IMR-90 (cell line): ENCODE measurements at regions not wholly inside any gene's neighbourhood (a gene's known extent, or its start where the extent isn't known, plus 50 kb on each side); places are given as distances from the start of the nearest gene placed in this dataset.

Experiments used
- ATAC-seq: fragments of 200-7000 bp; cut with Tn5 transposase; 2 replicates; pipeline ENCODE4 v1.9.1; 2020; ENCODE audit warnings: low read depth, mild to moderate bottlenecking, moderate library complexity
- BruUV-seq: library from RNA; stranded (reverse); fragments of 400-500 nt; replicated peaks from 2 replicates; lab custom pipeline; 2021; lab: Mats Ljungman, UMichigan
- CTCF ChIA-PET: fragments of 300-600 bp; formaldehyde crosslinking; extraction: SDS; loops from one replicate; lab custom pipeline; 2021; ENCODE audit warnings: antibody characterized with exemption; lab: Yijun Ruan, JAX
- POLR2A ChIA-PET: fragments of 300-600 bp; sonication (Branson Sonifier 250); formaldehyde crosslinking; loops from one replicate; lab custom pipeline; 2022; ENCODE audit warnings: antibody characterized with exemption; ENCODE audit not compliant: unreplicated experiment; lab: Charles Lee
- DNase-seq: peaks from one replicate; pipeline ENCODE4 v3.0.0; 2013
- H2AFZ ChIP-seq: replicated peaks from 2 replicates; pipeline ENCODE3; 2013; ENCODE audit warnings: low read length, mild to moderate bottlenecking; ENCODE audit not compliant: poor library complexity
- H2AK5ac ChIP-seq: 2 replicates; pipeline ENCODE4 v1.6.1; 2013; ENCODE audit warnings: low read depth, low read length, inconsistent platforms
- H2AK9ac ChIP-seq: replicated peaks from 2 replicates; pipeline ENCODE3; 2013; ENCODE audit warnings: mild to moderate bottlenecking, low read depth, low read length, moderate library complexity; ENCODE audit not compliant: poor library complexity
- H2BK120ac ChIP-seq: 2 replicates; pipeline ENCODE4 v1.6.1; 2013; ENCODE audit warnings: low read depth, low read length, inconsistent platforms
- H2BK15ac ChIP-seq: 3 replicates; pipeline ENCODE4 v1.6.1; 2013; ENCODE audit warnings: low read depth, low read length, inconsistent platforms
- H2BK20ac ChIP-seq: 2 replicates; pipeline ENCODE4 v1.6.1; 2013; ENCODE audit warnings: low read depth, mild to moderate bottlenecking, inconsistent platforms, low read length, moderate library complexity
- H2BK5ac ChIP-seq: 2 replicates; pipeline ENCODE4 v1.6.1; 2013; ENCODE audit warnings: mild to moderate bottlenecking, low read depth, low read length, inconsistent platforms; ENCODE audit not compliant: poor library complexity, severe bottlenecking
- H3K14ac ChIP-seq: replicated peaks from 2 replicates; pipeline ENCODE4 v1.6.1; 2013; ENCODE audit warnings: low read depth, low read length, inconsistent platforms
- H3K18ac ChIP-seq: 2 replicates; pipeline ENCODE4 v1.6.1; 2013; ENCODE audit warnings: low read depth, low read length, control low read depth
- H3K23ac ChIP-seq: 2 replicates; pipeline ENCODE4 v1.6.1; 2013; ENCODE audit warnings: low read depth, low read length, inconsistent platforms
- H3K27ac ChIP-seq: 2 replicates; pipeline ENCODE4 v1.5.1; 2013; ENCODE audit warnings: mild to moderate bottlenecking, control low read depth, low read length; ENCODE audit not compliant: insufficient read depth
- H3K27me3 ChIP-seq: 2 replicates; pipeline ENCODE4 v1.6.1; 2013; ENCODE audit warnings: low read length; ENCODE audit not compliant: control insufficient read depth, insufficient read depth
- H3K36me3 ChIP-seq: 2 replicates; pipeline ENCODE4 v1.6.1; 2013; ENCODE audit warnings: low read length, mixed read lengths; ENCODE audit not compliant: control insufficient read depth, insufficient read depth
- H3K4ac ChIP-seq: 2 replicates; pipeline ENCODE4 v1.6.1; 2013; ENCODE audit warnings: low read depth, low read length, inconsistent platforms
- H3K4me1 ChIP-seq: 2 replicates; pipeline ENCODE4 v1.6.1; 2013; ENCODE audit warnings: low read length, mixed read lengths; ENCODE audit not compliant: control insufficient read depth, insufficient read depth
- H3K4me2 ChIP-seq: 2 replicates; pipeline ENCODE4 v1.6.1; 2013; ENCODE audit warnings: low read depth, mild to moderate bottlenecking, control low read depth, low read length, moderate library complexity
- H3K4me3 ChIP-seq: 2 replicates; pipeline ENCODE4 v1.5.1; 2013; ENCODE audit warnings: low read depth, mild to moderate bottlenecking, control low read depth, low read length, moderate library complexity; ENCODE audit not compliant: insufficient read depth
- H3K56ac ChIP-seq: 2 replicates; pipeline ENCODE4 v1.6.1; 2013; ENCODE audit warnings: low read length, inconsistent platforms; ENCODE audit not compliant: insufficient read depth; ENCODE audit errors: extremely low read depth
- H3K79me1 ChIP-seq, 2 experiments: 2 replicates each; pipeline ENCODE4 v1.6.1; 2013; ENCODE audit warnings: low read length in 2 of 2, inconsistent platforms in 1 of 2, low read depth in 1 of 2
- H3K9ac ChIP-seq: 2 replicates; pipeline ENCODE4 v1.6.1; 2013; ENCODE audit warnings: low read depth, low read length, control low read depth
- H3K9me1 ChIP-seq: 2 replicates; pipeline ENCODE4 v1.6.1; 2013; ENCODE audit warnings: low read length, inconsistent platforms; ENCODE audit not compliant: insufficient read depth
- H3K9me3 ChIP-seq: 2 replicates; pipeline ENCODE4 v1.6.1; 2013; ENCODE audit warnings: low read length; ENCODE audit not compliant: control insufficient read depth, insufficient read depth
- H4K20me1 ChIP-seq: 2 replicates; pipeline ENCODE4 v1.6.1; 2013; ENCODE audit warnings: low read length, inconsistent platforms; ENCODE audit not compliant: insufficient read depth
- H4K5ac ChIP-seq: 2 replicates; pipeline ENCODE4 v1.6.1; 2013; ENCODE audit warnings: mild to moderate bottlenecking, low read depth, low read length, control low read depth
- H4K8ac ChIP-seq, 2 experiments: 2 replicates each; pipeline ENCODE4 v1.6.1; 2013; ENCODE audit warnings: low read depth in 2 of 2, low read length in 2 of 2, control low read depth in 1 of 2, inconsistent platforms in 1 of 2
- H4K91ac ChIP-seq: 2 replicates; pipeline ENCODE4 v1.6.1; 2013; ENCODE audit warnings: low read depth, low read length, inconsistent platforms; ENCODE audit not compliant: insufficient read depth
- BHLHE40 ChIP-seq: fragments of 150-350 bp; IDR thresholded peaks from 2 replicates; pipeline ENCODE4 v1.6.1; 2016; ENCODE audit warnings: mild to moderate bottlenecking, low read depth, low read length
- CEBPB ChIP-seq: IDR thresholded peaks from 2 replicates; pipeline ENCODE4 v1.6.1; 2012; ENCODE audit warnings: low read depth, low read length, improper control_type of control experiment
- CHD1 ChIP-seq: IDR thresholded peaks from 2 replicates; pipeline ENCODE4 v1.6.1; 2012; ENCODE audit warnings: low read depth, low read length, improper control_type of control experiment
- CTCF ChIP-seq: conservative IDR thresholded peaks from 2 replicates; pipeline ENCODE4 v1.5.1; 2012; ENCODE audit warnings: mild to moderate bottlenecking, low read depth, low read length, improper control_type of control experiment
- ELK1 ChIP-seq: fragments of 150-350 bp; IDR thresholded peaks from 2 replicates; pipeline ENCODE4 v1.6.1; 2016; ENCODE audit warnings: low read depth, mild to moderate bottlenecking, low read length, moderate library complexity, borderline replicate concordance
- FOS ChIP-seq: fragments of 150-350 bp; IDR thresholded peaks from 2 replicates; pipeline ENCODE4 v1.6.1; 2016; ENCODE audit warnings: low read depth, low read length
- MAFK ChIP-seq: IDR thresholded peaks from 2 replicates; pipeline ENCODE4 v1.6.1; 2012; ENCODE audit warnings: low read depth, low read length, improper control_type of control experiment
- MAZ ChIP-seq: IDR thresholded peaks from 2 replicates; pipeline ENCODE4 v1.6.1; 2012; ENCODE audit warnings: low read depth, mild to moderate bottlenecking, low read length, improper control_type of control experiment, moderate library complexity, borderline replicate concordance
- MXI1 ChIP-seq: IDR thresholded peaks from 2 replicates; pipeline ENCODE4 v1.6.1; 2012; ENCODE audit warnings: low read depth, mild to moderate bottlenecking, low read length, moderate library complexity, borderline replicate concordance
- NFE2L2 ChIP-seq: fragments of 150-350 bp; IDR thresholded peaks from 2 replicates; pipeline ENCODE4 v1.6.1; 2016; ENCODE audit warnings: low read depth, mild to moderate bottlenecking, low read length
- POLR2A ChIP-seq: IDR thresholded peaks from 2 replicates; pipeline ENCODE4 v1.6.1; 2012; ENCODE audit warnings: mild to moderate bottlenecking, low read depth, low read length
- RAD21 ChIP-seq: IDR thresholded peaks from 2 replicates; pipeline ENCODE4 v1.6.1; 2012; ENCODE audit warnings: low read length, improper control_type of control experiment
- RCOR1 ChIP-seq: IDR thresholded peaks from 2 replicates; pipeline ENCODE4 v1.6.1; 2012; ENCODE audit warnings: mild to moderate bottlenecking, low read length, improper control_type of control experiment; ENCODE audit not compliant: insufficient replicate concordance
- RFX5 ChIP-seq: IDR thresholded peaks from 2 replicates; pipeline ENCODE4 v1.8.0; 2012; ENCODE audit warnings: low read depth, mild to moderate bottlenecking, low read length, moderate library complexity
- SMC3 ChIP-seq: fragments of 150-350 bp; IDR thresholded peaks from 2 replicates; pipeline ENCODE4 v1.6.1; 2016; ENCODE audit warnings: low read depth, mild to moderate bottlenecking, antibody characterized with exemption, low read length, moderate library complexity
- USF2 ChIP-seq: fragments of 150-350 bp; IDR thresholded peaks from 2 replicates; pipeline ENCODE4 v1.6.1; 2017; ENCODE audit warnings: mild to moderate bottlenecking, antibody characterized with exemption, low read length, low read depth
- WGBS, 2 experiments: methylation state at CpG; one replicate each; pipeline versions ENCODE4 v1.1.5 to v1.1.7; 2013; ENCODE audit warnings: missing lambda C conversion rate in 2 of 2; ENCODE audit not compliant: insufficient read length in 1 of 2; ENCODE audit errors: extremely low coverage in 2 of 2; 5-methylcytosine and 5-hydroxymethylcytosine counted together
- dilution Hi-C: fragments of 300-500 bp; cut with HindIII; formaldehyde crosslinking; loops from one replicate; pipeline ENCODE4 v1.14.3; 2018; ENCODE audit warnings: low sequenced_read_pairs; ENCODE audit not compliant: unreplicated experiment
- in situ Hi-C: fragments of 300-500 bp; cut with MboI; formaldehyde crosslinking; loops from 3 replicates; pipeline ENCODE4 v1.14.3; 2019; ENCODE audit warnings: low sequenced_read_pairs, inconsistent platforms, mixed read lengths
- intact Hi-C: fragments of 100-400 bp; cut with micrococcal nuclease; formaldehyde crosslinking; loops from 2 replicates; pipeline ENCODE4 v1.10.0; 2022

- H2BK120ac ChIP-seq: no peak overlapping the region
- no peak overlapping the region for H4K91ac ChIP-seq
- no peak overlapping the region for H3K18ac ChIP-seq
- H2AK9ac ChIP-seq: no peak overlapping the region
- intact Hi-C loops: no loop called here
- H3K9me3 ChIP-seq: no peaks in the 10 kb centered on the region
- no peak overlapping the region for H4K5ac ChIP-seq
- in situ Hi-C loops: no loop called here
- H2AK5ac ChIP-seq: no peak overlapping the region
- H3K27ac ChIP-seq: no peak overlapping the region
- no peak overlapping the region for H2BK15ac ChIP-seq
- no peak overlapping the region for H3K23ac ChIP-seq
- no peak for ATAC-seq
- no peaks in the 10 kb centered on the region for H4K20me1 ChIP-seq
- dilution Hi-C loops: no loop called here
- H4K8ac ChIP-seq: no peak overlapping the region
- no peak overlapping the region for H3K4me3 ChIP-seq
- no CpG with 5 or more reads among the region's 4 CpGs for WGBS, 2 experiments
- TF ChIP-seq CEBPB: no peak
- no peak for TF ChIP-seq MAZ
- no peak for TF ChIP-seq FOS
- TF ChIP-seq USF2: no peak
- TF ChIP-seq RAD21: no peak
- no peak for TF ChIP-seq ELK1
- no peak for TF ChIP-seq RFX5
- TF ChIP-seq NFE2L2: no peak
- TF ChIP-seq BHLHE40: no peak
- TF ChIP-seq CTCF: no peak
- no peak for TF ChIP-seq POLR2A
- no peak for TF ChIP-seq CHD1
- TF ChIP-seq MAFK: no peak
- no peak for TF ChIP-seq RCOR1
- TF ChIP-seq SMC3: no peak
- TF ChIP-seq MXI1: no peak
- no peak overlapping the region for H3K4me2 ChIP-seq
- no peaks in the 10 kb centered on the region for H3K79me1 ChIP-seq
- no peak for DNase-seq
- H2BK5ac ChIP-seq: no peak overlapping the region
- no peaks in the 10 kb centered on the region for H3K36me3 ChIP-seq
- no peak overlapping the region for H3K56ac ChIP-seq
- H2AFZ ChIP-seq: no peak overlapping the region
- H3K27me3 ChIP-seq: no peaks in the 10 kb centered on the region
- no peak overlapping the region for H2BK20ac ChIP-seq
- no peaks in the 10 kb centered on the region for H3K9me1 ChIP-seq
- no peak overlapping the region for H3K14ac ChIP-seq
- H3K4me1 ChIP-seq: no peaks in the 10 kb centered on the region
- ChIA-PET CTCF (no interaction called here), POLR2A (no interaction called here)
- no peak overlapping the region for H3K9ac ChIP-seq
- H3K4ac ChIP-seq: no peak overlapping the region
- no TSS peak for BruUV-seq
Observed at GRCh38 chr5:61755726-61756222, 423.7 kb downstream of the ZSWIM6 start.
